ENCODE measurements at regions not wholly inside any gene's neighbourhood (a gene's known extent, or its start where the extent isn't known, plus 50 kb on each side); places are given as distances from the start of the nearest gene placed in this dataset.
"Not testable (repeated sequence)": the region's sequence is repeated elsewhere in the genome, so short reads cannot be mapped to it uniquely, and the experiment has no call there.

DNA sequence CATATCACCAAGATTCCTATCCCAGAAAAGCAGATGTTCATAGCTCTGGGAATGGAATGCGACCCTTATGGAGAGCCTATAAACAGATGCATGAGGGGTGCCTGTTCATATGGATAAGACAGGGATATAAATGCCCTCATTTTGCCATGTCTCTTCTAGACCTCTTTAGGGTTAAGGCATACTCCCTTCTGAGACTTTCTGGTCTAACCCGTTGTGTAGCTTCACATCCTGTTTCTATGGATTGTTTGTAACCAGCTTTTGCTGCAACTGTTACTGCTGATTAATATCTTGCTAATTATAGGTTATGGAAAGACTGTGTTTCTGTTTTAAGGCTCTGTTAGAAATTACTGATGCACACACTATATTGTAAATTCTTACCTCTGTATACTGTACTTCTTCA lies 193.5 kb upstream of the ALG10B start:
- CTCF ChIA-PET; DNase-seq; H4K20me1 ChIP-seq (ENCODE audit: insufficient read depth, low read length); H3K27me3 ChIP-seq (ENCODE audit: control insufficient read depth, insufficient read depth, low read length); H2BK20ac ChIP-seq (ENCODE audit: low read depth, low read length); H3K4me1 ChIP-seq (ENCODE audit: control insufficient read depth, insufficient read depth, low read length); H2BK120ac ChIP-seq (ENCODE audit: low read depth, low read length); H3K9me1 ChIP-seq (ENCODE audit: insufficient read depth, low read length); H3K4me3 ChIP-seq (ENCODE audit: insufficient read depth, low read depth, low read length); H2BK15ac ChIP-seq (ENCODE audit: low read depth, low read length); dilution Hi-C loops (cut with HindIII; ENCODE audit: low sequenced_read_pairs, unreplicated experiment); POLR2A ChIA-PET (ENCODE audit: unreplicated experiment); H4K8ac ChIP-seq (ENCODE audit: low read depth in 2 of 2, low read length in 2 of 2); H2BK5ac ChIP-seq (ENCODE audit: low read depth, low read length, poor library complexity, severe bottlenecking); H2AFZ ChIP-seq (replicated peaks; ENCODE audit: low read length, poor library complexity); H2AK5ac ChIP-seq (ENCODE audit: low read depth, low read length); H3K56ac ChIP-seq (ENCODE audit: extremely low read depth, insufficient read depth, low read length); H3K4me2 ChIP-seq (ENCODE audit: low read depth, low read length); H3K4ac ChIP-seq (ENCODE audit: low read depth, low read length); H4K5ac ChIP-seq (ENCODE audit: low read depth, low read length); ATAC-seq (ENCODE audit: low read depth); in situ Hi-C loops (cut with MboI; ENCODE audit: low sequenced_read_pairs); H2AK9ac ChIP-seq (replicated peaks; ENCODE audit: low read depth, low read length, poor library complexity); H3K14ac ChIP-seq (replicated peaks; ENCODE audit: low read depth, low read length); H4K91ac ChIP-seq (ENCODE audit: insufficient read depth, low read depth, low read length); H3K27ac ChIP-seq (ENCODE audit: insufficient read depth, low read length); H3K9ac ChIP-seq (ENCODE audit: low read depth, low read length); H3K18ac ChIP-seq (ENCODE audit: low read depth, low read length); intact Hi-C loops (cut with micrococcal nuclease); H3K9me3 ChIP-seq (ENCODE audit: control insufficient read depth, insufficient read depth, low read length); H3K23ac ChIP-seq (ENCODE audit: low read depth, low read length); BruUV-seq (replicated peaks); H3K79me1 ChIP-seq (ENCODE audit: low read depth in 1 of 2, low read length in 2 of 2); H3K36me3 ChIP-seq (ENCODE audit: control insufficient read depth, insufficient read depth, low read length): not testable (repeated sequence)
- WGBS, 2 experiments (ENCODE audit: extremely low coverage in 2 of 2, insufficient read length in 1 of 2) = no CpG with 5 or more reads among the region's 2 CpGs
